Activated CD8-positive, alpha-beta memory T cell treated with anti-CD3 and anti-CD28 coated beads, Interleukin-2, amount 10 ng/mL, durations not matched to agents 7 days and 5 days (primary cell): ENCODE measurements at regions not wholly inside any gene's neighbourhood (a gene's known extent, or its start where the extent isn't known, plus 50 kb on each side); places are given as distances from the start of the nearest gene placed in this dataset.
"Not testable (repeated sequence)": the region's sequence is repeated elsewhere in the genome, so short reads cannot be mapped to it uniquely, and the experiment has no call there.

ENCODE experiments used
- ATAC-seq: fragments of 150-1000 bp; cut with Tn5 transposase; one replicate; pipeline ENCODE4 v1.10.0; 2021; ENCODE audit warnings: moderate library complexity
- CTCF ChIA-PET: fragments of 350-600 bp; sonication (Branson Sonifier 250); formaldehyde crosslinking; loops from one replicate; lab custom pipeline; 2021; ENCODE audit warnings: antibody characterized with exemption; lab: Charles Lee
- DNase-seq: peaks from one replicate; pipeline ENCODE4 v3.0.0-alpha.2; 2020
- H3K27ac Mint-ChIP-seq: one replicate; pipeline ENCODE4 v1.8.0; 2021; ENCODE audit warnings: mild to moderate bottlenecking, mixed read lengths
- H3K27me3 Mint-ChIP-seq: one replicate; pipeline ENCODE4 v1.8.0; 2021; ENCODE audit warnings: mixed read lengths
- H3K36me3 Mint-ChIP-seq: one replicate; pipeline ENCODE4 v1.8.0; 2021; ENCODE audit warnings: mild to moderate bottlenecking, mixed read lengths
- H3K4me1 Mint-ChIP-seq: one replicate; pipeline ENCODE4 v1.8.0; 2021; ENCODE audit warnings: mixed read lengths
- H3K4me3 Mint-ChIP-seq: one replicate; pipeline ENCODE4 v1.8.0; 2021; ENCODE audit warnings: mild to moderate bottlenecking, moderate library complexity, mixed read lengths
- H3K9me3 Mint-ChIP-seq: one replicate; pipeline ENCODE4 v1.8.0; 2022; ENCODE audit warnings: low read depth, mixed read lengths

DNA sequence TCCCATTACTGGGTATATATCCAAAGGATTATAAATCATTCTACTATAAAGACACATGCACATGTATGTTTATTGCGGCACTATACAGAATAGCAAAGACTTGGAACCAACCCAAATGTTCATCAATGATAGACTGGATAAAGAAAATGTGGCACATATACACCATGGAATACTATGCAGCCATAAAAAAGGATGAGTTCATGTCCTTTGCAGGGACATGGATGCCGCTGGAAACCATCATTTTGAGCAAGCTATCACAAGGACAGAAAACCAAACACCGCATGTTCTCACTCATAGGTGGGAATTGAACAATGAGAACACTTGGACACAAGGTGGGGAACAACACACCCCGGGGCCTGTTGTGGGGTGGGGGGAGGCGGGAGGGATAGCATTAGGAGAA is 57.0 kb upstream of the NEUROD1 start:
- ATAC-seq, DNase-seq, H3K27ac Mint-ChIP-seq, H3K36me3 Mint-ChIP-seq, CTCF ChIA-PET, H3K9me3 Mint-ChIP-seq, H3K4me3 Mint-ChIP-seq, H3K4me1 Mint-ChIP-seq: not testable (repeated sequence)
- H3K27me3 Mint-ChIP-seq: peaks cover 37% of the 10 kb centered on the region

DNA sequence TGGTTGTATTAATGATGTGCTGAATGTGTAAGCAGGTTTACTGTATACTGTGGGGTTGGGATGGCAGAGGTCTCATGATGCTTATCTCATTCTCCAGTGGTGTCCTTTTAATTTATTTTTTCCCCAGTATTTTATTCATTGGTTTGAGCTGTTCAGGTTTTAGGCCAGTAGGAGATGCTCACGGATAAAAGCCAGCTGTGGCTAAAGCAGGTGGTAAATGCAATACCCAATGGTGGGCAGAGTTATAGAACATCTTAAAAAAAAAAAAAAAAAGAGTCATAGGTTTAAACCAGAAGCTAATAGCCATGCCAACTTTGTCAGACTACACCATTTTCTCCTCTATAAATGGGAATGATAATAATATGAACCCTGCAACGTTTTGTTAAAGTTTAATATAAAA is 57.8 kb upstream of the NEUROD1 start:
- H3K27ac Mint-ChIP-seq: no peak overlapping the region
- H3K9me3 Mint-ChIP-seq: no peaks in the 10 kb centered on the region
- ATAC-seq: no peak
- no peak overlapping the region for H3K4me3 Mint-ChIP-seq
- peaks cover 29% of the 10 kb centered on the region for H3K27me3 Mint-ChIP-seq
- no peaks in the 10 kb centered on the region for H3K36me3 Mint-ChIP-seq
- no peak for DNase-seq
- CTCF ChIA-PET: interaction anchor here (0.6 to 1.4 kb wide), 3 partner anchors 157 to 339 kb away, joined by 3 to 6 read pairs (median 5); no protein-coding TSS in a partner anchor
- peaks cover 4% of the 10 kb centered on the region for H3K4me1 Mint-ChIP-seq

DNA sequence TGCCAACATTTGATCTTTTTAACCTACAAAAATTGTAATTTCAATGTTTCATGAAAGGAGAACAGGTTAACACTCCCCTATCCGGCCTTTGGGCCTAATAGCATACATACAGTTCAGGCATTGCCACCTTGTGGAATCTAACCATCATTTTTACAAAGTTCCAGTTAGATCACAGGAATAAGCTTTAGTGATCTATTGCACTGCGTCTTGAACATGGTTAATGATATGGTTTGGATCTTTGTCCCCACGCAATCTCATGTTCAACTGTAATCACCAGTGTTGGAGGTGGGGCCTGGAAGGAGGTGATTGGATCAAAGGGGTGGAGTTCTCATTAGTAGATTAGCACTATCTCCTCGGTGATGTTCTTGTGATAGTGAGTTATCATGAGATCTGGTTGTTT is 58.2 kb upstream of the NEUROD1 start:
- DNase-seq (no peak), ATAC-seq (no peak)
- Mint-ChIP-seq H3K27me3 (peaks cover 25% of the 10 kb centered on the region), H3K27ac (no peak overlapping the region), H3K36me3 (no peaks in the 10 kb centered on the region), H3K9me3 (no peaks in the 10 kb centered on the region), H3K4me3 (no peak overlapping the region), H3K4me1 (peaks cover 4% of the 10 kb centered on the region)
- CTCF ChIA-PET: interaction anchor here (0.6 to 1.4 kb wide), 3 partner anchors 156 to 339 kb away, joined by 3 to 6 read pairs (median 5); no protein-coding TSS in a partner anchor

DNA sequence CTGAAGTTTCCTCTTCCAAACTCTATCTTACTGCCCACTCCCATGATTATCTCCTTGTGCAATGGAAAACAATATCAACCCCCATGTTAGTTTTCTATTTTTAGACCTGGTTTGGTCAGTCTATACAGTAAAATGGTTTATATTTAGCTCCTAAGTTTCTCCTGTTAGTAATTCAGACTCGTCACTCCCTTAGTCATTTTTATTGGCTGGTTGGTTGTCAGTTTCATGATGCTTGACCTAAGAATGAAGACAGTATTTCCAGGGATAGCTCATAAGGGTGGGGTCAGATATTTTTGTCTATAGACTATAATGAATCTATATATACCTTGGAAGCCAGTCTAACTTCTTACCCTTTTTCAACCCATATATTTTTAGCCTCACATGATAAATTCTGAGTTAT is 61.4 kb upstream of the NEUROD1 start:
- peaks cover 4% of the 10 kb centered on the region for H3K4me1 Mint-ChIP-seq
- H3K27me3 Mint-ChIP-seq: peaks cover 5% of the 10 kb centered on the region
- H3K9me3 Mint-ChIP-seq: no peaks in the 10 kb centered on the region
- DNase-seq (no peak), ATAC-seq (no peak)
- no peak overlapping the region for H3K4me3 Mint-ChIP-seq
- H3K27ac Mint-ChIP-seq: no peak overlapping the region
- CTCF ChIA-PET: interaction anchor here (1.3 to 2.5 kb wide), 6 partner anchors 26 to 336 kb away, joined by 3 to 9 read pairs (median 8); no protein-coding TSS in a partner anchor
- H3K36me3 Mint-ChIP-seq: no peaks in the 10 kb centered on the region

DNA sequence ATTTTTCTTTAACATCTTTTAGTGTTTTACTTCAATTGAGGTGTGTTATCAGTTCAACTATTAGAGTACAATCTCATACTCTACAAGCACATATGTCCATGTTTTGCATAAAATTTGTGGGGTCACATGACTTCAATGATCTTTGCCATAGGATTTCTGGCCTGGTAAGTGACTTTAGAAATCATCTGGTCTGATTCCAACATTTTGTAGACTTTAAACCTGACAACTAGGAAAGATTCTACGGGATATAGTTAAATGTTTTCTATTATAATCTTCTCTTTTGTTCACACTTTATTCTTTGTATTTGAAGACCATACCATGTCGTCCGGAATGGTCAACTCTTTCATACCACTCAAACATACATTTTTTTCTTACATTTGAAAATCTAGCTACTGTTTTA is 62.0 kb upstream of the NEUROD1 start:
- ATAC-seq (no peak), DNase-seq (no peak)
- Mint-ChIP-seq H3K36me3 (no peaks in the 10 kb centered on the region), H3K27ac (no peak overlapping the region), H3K9me3 (no peaks in the 10 kb centered on the region), H3K4me3 (no peak overlapping the region), H3K27me3 (peaks cover 9% of the 10 kb centered on the region), H3K4me1 (peaks cover 4% of the 10 kb centered on the region)
- CTCF ChIA-PET: interaction anchor here (0.6 to 2.5 kb wide), 20 partner anchors 12 to 335 kb away, joined by 3 to 10 read pairs (median 4); partner anchors contain the start of gene PPP1R1C

DNA sequence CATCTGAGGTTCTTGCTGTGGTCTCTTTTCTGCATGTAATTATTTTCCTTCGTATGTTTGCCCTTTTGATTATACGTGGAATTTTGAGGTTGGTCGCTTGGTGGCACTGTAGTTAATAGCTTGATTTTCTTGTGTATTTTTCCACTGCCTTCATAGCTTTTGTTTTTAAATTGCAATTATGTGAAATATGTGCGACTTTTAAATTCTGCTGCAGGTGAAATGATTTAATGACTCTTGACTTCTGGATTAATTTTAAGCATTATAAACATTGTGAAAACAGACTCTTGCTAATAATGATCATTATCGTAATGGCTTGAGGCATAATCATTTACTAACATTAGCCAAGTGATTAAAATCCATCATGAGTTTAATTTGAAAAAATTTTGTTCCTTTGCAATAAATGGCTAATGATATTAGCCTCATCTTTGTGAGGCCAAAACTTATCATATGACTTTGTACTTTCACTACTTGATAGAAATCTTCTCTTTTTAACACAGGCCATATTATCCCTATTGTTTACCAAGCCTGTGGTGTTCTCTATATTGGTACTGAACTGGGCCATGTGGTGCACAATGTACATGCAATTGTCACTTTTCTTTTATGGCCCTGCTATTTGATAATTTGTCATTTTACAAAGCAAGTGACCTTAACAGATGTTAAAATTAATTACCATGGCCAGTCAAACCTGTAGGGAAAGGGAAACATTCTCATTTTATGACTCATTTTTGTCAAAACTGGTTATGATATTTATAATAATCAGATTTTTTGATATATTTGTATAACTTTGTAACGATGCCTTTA is 62.8 kb upstream of the NEUROD1 start:
- Mint-ChIP-seq H3K27me3 (peaks cover 15% of the 10 kb centered on the region), H3K4me1 (peaks cover 4% of the 10 kb centered on the region), H3K36me3 (no peaks in the 10 kb centered on the region), H3K9me3 (no peaks in the 10 kb centered on the region), H3K4me3 (no peak overlapping the region), H3K27ac (no peak overlapping the region)
- CTCF ChIA-PET: interaction anchor here (0.6 to 2.5 kb wide), 20 partner anchors 11 to 334 kb away, joined by 3 to 10 read pairs (median 4); partner anchors contain the start of gene PPP1R1C
- no peak for ATAC-seq
- DNase-seq: peak; percentile 59

DNA sequence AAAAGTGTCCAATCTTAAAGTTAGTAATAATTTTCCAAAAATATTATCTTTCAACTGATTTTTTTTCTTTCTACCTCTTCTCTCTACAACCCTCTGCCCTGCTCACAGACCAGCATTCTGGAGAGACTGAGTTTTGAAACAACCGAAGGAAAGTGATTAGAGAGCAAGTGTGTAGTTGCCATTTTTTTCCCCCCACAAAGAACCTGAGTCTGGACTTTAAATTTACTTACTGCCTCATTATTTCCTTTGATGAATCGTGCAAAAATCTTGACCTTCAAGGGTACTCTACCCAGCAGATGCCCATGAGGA is 63.4 kb upstream of the NEUROD1 start:
- no peaks in the 10 kb centered on the region for H3K36me3 Mint-ChIP-seq
- no peak overlapping the region for H3K4me3 Mint-ChIP-seq
- no peak overlapping the region for H3K27ac Mint-ChIP-seq
- CTCF ChIA-PET: interaction anchor here (1.1 kb wide), 1 partner anchor 210 kb away, joined by 3 read pairs; no protein-coding TSS in a partner anchor
- ATAC-seq (no peak), DNase-seq (no peak)
- peaks cover 20% of the 10 kb centered on the region for H3K27me3 Mint-ChIP-seq
- no peaks in the 10 kb centered on the region for H3K9me3 Mint-ChIP-seq
- peaks cover 4% of the 10 kb centered on the region for H3K4me1 Mint-ChIP-seq

DNA sequence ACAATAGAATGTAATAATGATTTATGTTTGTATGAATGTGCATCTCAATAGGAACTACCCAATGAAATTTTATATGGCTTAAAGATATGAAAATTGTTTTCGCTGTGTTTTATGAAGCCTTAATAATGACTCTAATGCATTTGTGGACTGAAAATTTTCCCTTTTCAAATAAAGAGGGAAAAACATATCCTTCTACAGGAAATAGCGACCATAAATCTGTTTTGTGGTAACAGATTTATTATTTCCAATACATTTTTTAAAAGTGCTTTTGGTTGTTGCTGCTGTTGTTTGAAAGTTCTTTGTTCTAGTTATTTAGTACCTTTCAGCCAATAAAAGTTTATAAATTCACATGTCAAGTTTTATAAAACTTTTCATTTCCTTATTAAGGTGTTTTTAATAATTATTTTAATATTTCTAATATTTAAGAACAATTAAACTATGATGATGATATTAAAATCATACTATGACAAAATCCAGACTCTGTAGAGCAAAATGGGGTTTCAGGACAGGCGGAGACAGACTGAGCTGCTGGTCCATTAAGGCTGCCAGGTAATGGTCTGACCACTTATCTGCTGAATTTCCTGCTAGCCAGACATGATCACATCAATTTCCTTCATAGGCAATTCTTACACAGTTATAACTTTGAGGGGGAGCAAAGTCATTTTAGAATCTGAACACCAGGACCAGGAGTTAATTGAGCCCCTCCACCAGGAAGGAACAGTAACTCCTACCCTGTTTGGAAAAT is 65.7 kb upstream of the NEUROD1 start:
- H3K4me1 Mint-ChIP-seq: peaks cover 4% of the 10 kb centered on the region
- no peak overlapping the region for H3K4me3 Mint-ChIP-seq
- CTCF ChIA-PET: interaction anchor here (1.4 kb wide), 1 partner anchor 10 kb away, joined by 3 read pairs; no protein-coding TSS in a partner anchor
- no peak for DNase-seq
- H3K36me3 Mint-ChIP-seq: no peaks in the 10 kb centered on the region
- H3K27ac Mint-ChIP-seq: no peak overlapping the region
- H3K27me3 Mint-ChIP-seq: peaks cover 32% of the 10 kb centered on the region
- H3K9me3 Mint-ChIP-seq: no peaks in the 10 kb centered on the region
- ATAC-seq: no peak

DNA sequence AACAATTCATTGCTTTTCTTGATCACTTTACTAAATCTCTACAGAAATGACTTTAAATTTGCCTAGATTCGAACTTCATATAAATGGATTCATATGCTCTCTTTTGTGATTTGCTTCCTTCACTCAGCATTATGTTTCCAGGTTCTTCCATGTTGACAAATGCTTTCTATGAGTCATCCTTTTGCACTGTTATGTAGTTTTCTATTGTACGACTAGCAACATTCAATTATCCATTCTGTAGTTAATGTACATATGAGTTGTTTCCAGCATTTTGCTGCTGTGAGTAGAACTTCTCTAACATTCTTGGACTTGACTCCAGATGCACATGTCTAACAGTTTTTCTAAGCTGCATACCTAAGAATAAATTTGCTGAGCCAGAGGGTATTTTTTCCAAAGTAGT is 66.5 kb upstream of the NEUROD1 start:
- H3K4me3 Mint-ChIP-seq: no peak overlapping the region
- no peak overlapping the region for H3K27ac Mint-ChIP-seq
- peaks cover 30% of the 10 kb centered on the region for H3K27me3 Mint-ChIP-seq
- CTCF ChIA-PET: no interaction called here
- ATAC-seq (no peak), DNase-seq (no peak)
- no peaks in the 10 kb centered on the region for H3K9me3 Mint-ChIP-seq
- peaks cover 4% of the 10 kb centered on the region for H3K4me1 Mint-ChIP-seq
- no peaks in the 10 kb centered on the region for H3K36me3 Mint-ChIP-seq

DNA sequence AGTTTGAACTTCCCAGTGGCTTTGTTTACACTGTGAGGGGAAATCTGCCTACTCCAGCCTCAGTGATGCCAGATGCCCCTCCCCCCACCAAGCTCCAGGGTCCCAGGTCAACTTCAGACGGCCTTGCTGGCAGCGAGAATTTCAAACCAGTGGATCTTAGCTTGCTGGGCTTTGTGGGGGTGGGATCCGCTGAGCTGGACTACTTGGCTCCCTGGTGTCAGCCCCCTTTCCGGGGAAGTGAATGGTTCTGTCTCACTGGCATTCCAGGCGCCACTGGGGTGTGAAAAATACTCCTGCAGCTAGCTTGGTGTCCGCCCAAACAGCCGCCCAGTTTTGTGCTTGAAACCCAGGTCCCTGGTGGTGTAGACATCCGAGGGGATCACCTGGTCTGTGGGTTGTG is 70.0 kb upstream of the NEUROD1 start:
- Mint-ChIP-seq H3K27me3 (peaks cover 58% of the 10 kb centered on the region), H3K4me1 (no peaks in the 10 kb centered on the region), H3K9me3 (no peaks in the 10 kb centered on the region), H3K36me3 (no peaks in the 10 kb centered on the region), H3K27ac (no peak overlapping the region), H3K4me3 (no peak overlapping the region)
- DNase-seq (no peak), ATAC-seq (no peak)
- CTCF ChIA-PET: no interaction called here

DNA sequence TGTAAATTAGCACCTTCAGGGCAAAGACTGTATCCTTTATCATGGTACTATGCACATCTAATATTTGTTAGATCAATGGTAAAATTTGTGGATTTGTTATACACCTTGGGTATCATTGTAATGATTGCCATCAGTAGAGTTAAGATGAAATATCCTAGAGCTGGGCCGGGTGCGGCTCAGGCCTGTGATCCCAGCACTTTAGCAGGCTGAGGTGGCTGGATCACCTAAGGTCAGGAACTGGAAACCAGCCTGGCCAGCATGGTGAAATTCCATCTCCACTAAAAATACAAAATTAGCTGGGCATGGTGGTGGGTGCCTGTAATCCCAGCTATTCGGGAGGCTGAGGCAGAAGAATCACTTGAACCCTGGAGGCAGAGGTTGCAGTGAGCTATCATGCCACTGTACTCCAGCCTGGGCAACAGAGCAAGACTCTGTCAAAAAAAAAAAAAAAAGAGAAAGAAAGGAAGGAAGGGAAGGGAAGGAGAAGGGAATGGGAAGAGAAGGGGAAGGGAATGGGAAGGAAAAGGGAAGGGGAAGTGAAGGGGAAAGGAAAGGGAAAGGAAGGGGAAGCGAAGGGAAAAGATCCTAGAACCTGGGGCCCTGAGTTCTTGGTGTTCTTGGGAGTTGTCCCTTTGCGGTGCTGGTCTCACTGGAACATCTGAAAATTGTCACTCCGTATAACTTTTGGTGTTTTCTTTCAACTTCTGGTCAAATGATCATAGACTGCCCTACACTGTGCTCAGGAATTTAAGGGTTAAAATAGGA is 71.1 kb upstream of the NEUROD1 start:
- H3K4me1 Mint-ChIP-seq: no peaks in the 10 kb centered on the region
- no peaks in the 10 kb centered on the region for H3K9me3 Mint-ChIP-seq
- no peak overlapping the region for H3K27ac Mint-ChIP-seq
- H3K36me3 Mint-ChIP-seq: no peaks in the 10 kb centered on the region
- CTCF ChIA-PET: no interaction called here
- no peak overlapping the region for H3K4me3 Mint-ChIP-seq
- ATAC-seq: no peak
- peaks cover 65% of the 10 kb centered on the region for H3K27me3 Mint-ChIP-seq
- no peak for DNase-seq

DNA sequence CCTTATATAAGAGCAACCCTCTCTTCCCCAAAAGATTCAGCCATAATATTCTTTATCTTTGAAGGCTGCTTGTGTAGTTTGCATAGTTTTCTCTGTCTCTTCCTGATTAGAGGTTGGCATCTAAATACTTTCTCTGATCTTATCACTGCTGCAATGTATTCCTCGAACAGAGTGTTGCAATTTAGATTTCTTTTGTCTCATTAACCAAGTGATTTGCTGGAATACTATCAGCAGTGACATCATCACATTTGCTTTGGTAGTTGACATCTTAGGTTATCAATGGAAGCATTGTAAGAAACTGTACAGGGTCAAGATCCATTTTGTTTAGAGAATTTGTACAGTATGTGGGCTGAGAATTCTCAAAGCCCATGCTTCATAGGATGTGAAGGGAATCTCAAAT is 72.0 kb upstream of the NEUROD1 start:
- CTCF ChIA-PET: no interaction called here

DNA sequence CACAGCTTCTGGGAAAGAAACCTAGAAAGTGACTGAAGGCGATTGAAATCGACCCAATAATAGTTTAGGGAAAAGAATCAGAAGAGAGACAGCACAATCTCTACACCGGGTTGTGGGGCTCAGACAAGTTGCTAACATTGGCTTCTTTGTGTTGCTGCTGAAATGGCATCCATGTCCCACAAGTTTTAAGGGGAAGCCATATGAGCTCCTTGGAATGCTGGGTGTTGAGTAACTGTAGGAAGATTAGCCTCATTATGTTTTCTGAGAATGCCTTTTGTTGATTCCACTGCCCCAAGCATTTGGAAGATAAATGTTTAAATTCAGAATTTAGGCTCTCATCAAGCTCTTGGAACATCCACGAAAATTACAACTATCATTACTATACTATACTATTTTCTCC is 73.4 kb upstream of the NEUROD1 start:
- Mint-ChIP-seq H3K27ac (no peak overlapping the region), H3K9me3 (no peaks in the 10 kb centered on the region)
- no peak for ATAC-seq

More for the DNA sequence above, 72.0 kb upstream of the NEUROD1 start:
- DNase-seq (no peak), ATAC-seq (no peak)
- no peaks in the 10 kb centered on the region for H3K4me1 Mint-ChIP-seq
- H3K4me3 Mint-ChIP-seq: no peak overlapping the region
- peaks cover 62% of the 10 kb centered on the region for H3K27me3 Mint-ChIP-seq
- H3K27ac Mint-ChIP-seq: no peak overlapping the region
- H3K36me3 Mint-ChIP-seq: no peaks in the 10 kb centered on the region
- H3K9me3 Mint-ChIP-seq: no peaks in the 10 kb centered on the region

More for the DNA sequence above, 73.4 kb upstream of the NEUROD1 start:
- Mint-ChIP-seq H3K27me3 (peaks cover 51% of the 10 kb centered on the region), H3K4me3 (no peak overlapping the region), H3K4me1 (no peaks in the 10 kb centered on the region), H3K36me3 (no peaks in the 10 kb centered on the region)
- no peak for DNase-seq
- CTCF ChIA-PET: interaction anchor here (0.9 to 1.3 kb wide), 2 partner anchors 11 to 38 kb away, joined by 3 read pairs; no protein-coding TSS in a partner anchor
